Duodenal mucosa (tissue), 2 donors: ENCODE measurements at regions not wholly inside any gene's neighbourhood (a gene's known extent, or its start where the extent isn't known, plus 50 kb on each side); places are given as distances from the start of the nearest gene placed in this dataset.

Experiments
- H3K27ac ChIP-seq: one replicate; pipeline ENCODE4 v1.7.0; 2013; ENCODE audit warnings: low read depth, low read length
- H3K27me3 ChIP-seq, 2 donors: one replicate each; pipeline ENCODE4 v1.7.0; 2013; ENCODE audit warnings: low read length in 2 of 2, control low read depth in 1 of 2; ENCODE audit not compliant: insufficient read depth in 2 of 2, control insufficient read depth in 1 of 2
- H3K36me3 ChIP-seq, 2 donors: one replicate each; pipeline ENCODE4 v1.7.0; 2013; ENCODE audit warnings: low read length in 2 of 2, control low read depth in 1 of 2; ENCODE audit not compliant: insufficient read depth in 2 of 2, control insufficient read depth in 1 of 2
- H3K4me1 ChIP-seq, 2 donors: one replicate each; pipeline ENCODE4 v1.7.0; 2013; ENCODE audit warnings: low read length in 2 of 2, control low read depth in 1 of 2; ENCODE audit not compliant: insufficient read depth in 2 of 2, control insufficient read depth in 1 of 2
- H3K4me3 ChIP-seq, 2 donors: one replicate each; pipeline ENCODE4 v1.7.0; 2013; ENCODE audit warnings: low read length in 2 of 2, low read depth in 1 of 2
- H3K9ac ChIP-seq, 2 donors: one replicate each; pipeline ENCODE4 v1.7.0; 2013; ENCODE audit warnings: low read length in 2 of 2, low read depth in 1 of 2
- H3K9me3 ChIP-seq, 2 donors: one replicate each; pipeline ENCODE4 v1.7.0; 2013; ENCODE audit warnings: low read length in 2 of 2, control low read depth in 1 of 2; ENCODE audit not compliant: control insufficient read depth in 1 of 2

GRCh38 chr10:57988964-57989363 lies 278.7 kb downstream of the IPMK start:
- H3K4me1 ChIP-seq, result no peaks in the 10 kb centered on the region
- no peak overlapping the region for H3K4me3 ChIP-seq
- no peak overlapping the region for H3K9ac ChIP-seq
- H3K27ac ChIP-seq, result no peak overlapping the region
- H3K9me3 ChIP-seq, result no peaks in the 10 kb centered on the region
- no peaks in the 10 kb centered on the region for H3K36me3 ChIP-seq
- no peaks in the 10 kb centered on the region for H3K27me3 ChIP-seq

GRCh38 chr10:57987055-57987721 lies 280.5 kb downstream of the IPMK start:
- Histone ChIP-seq H3K4me3 (no peak overlapping the region), H3K9me3 (no peaks in the 10 kb centered on the region), H3K36me3 (no peaks in the 10 kb centered on the region), H3K4me1 (no peaks in the 10 kb centered on the region), H3K27me3 (no peaks in the 10 kb centered on the region), H3K27ac (no peak overlapping the region), H3K9ac (no peak overlapping the region)

- H3K27ac ChIP-seq, result no peak overlapping the region
- H3K9ac ChIP-seq, result no peak overlapping the region
- H3K4me3 ChIP-seq, result no peak overlapping the region
- no peaks in the 10 kb centered on the region for H3K9me3 ChIP-seq
- no peaks in the 10 kb centered on the region for H3K4me1 ChIP-seq
- no peaks in the 10 kb centered on the region for H3K27me3 ChIP-seq
- no peaks in the 10 kb centered on the region for H3K36me3 ChIP-seq
Observed at GRCh38 chr10:57986422-57986821, 281.3 kb downstream of the IPMK start.

- Histone ChIP-seq H3K27me3 (no peaks in the 10 kb centered on the region), H3K4me3 (no peak overlapping the region), H3K4me1 (no peaks in the 10 kb centered on the region), H3K9me3 (no peaks in the 10 kb centered on the region), H3K36me3 (no peaks in the 10 kb centered on the region), H3K9ac (no peak overlapping the region), H3K27ac (no peak overlapping the region)
Observed at GRCh38 chr10:57983281-57983791, 284.4 kb downstream of the IPMK start.

- no peak overlapping the region for H3K9ac ChIP-seq
- no peak overlapping the region for H3K27ac ChIP-seq
- no peak overlapping the region for H3K4me3 ChIP-seq
- H3K9me3 ChIP-seq, result no peaks in the 10 kb centered on the region
- no peaks in the 10 kb centered on the region for H3K36me3 ChIP-seq
- no peaks in the 10 kb centered on the region for H3K27me3 ChIP-seq
- no peaks in the 10 kb centered on the region for H3K4me1 ChIP-seq
Observed at GRCh38 chr10:57982091-57982490, 285.6 kb downstream of the IPMK start.

GRCh38 chr10:57979956-57980355 lies 287.7 kb downstream of the IPMK start:
- H3K4me1 ChIP-seq, result no peaks in the 10 kb centered on the region
- H3K27me3 ChIP-seq, result no peaks in the 10 kb centered on the region
- no peak overlapping the region for H3K4me3 ChIP-seq
- H3K27ac ChIP-seq, result no peak overlapping the region
- H3K36me3 ChIP-seq, result no peaks in the 10 kb centered on the region
- no peak overlapping the region for H3K9ac ChIP-seq
- no peaks in the 10 kb centered on the region for H3K9me3 ChIP-seq

GRCh38 chr10:57979491-57979890 lies 288.2 kb downstream of the IPMK start:
- H3K4me1 ChIP-seq, result no peaks in the 10 kb centered on the region
- no peak overlapping the region for H3K9ac ChIP-seq

GRCh38 chr10:57977262-57977661 lies 290.4 kb downstream of the IPMK start:
- no peaks in the 10 kb centered on the region for H3K27me3 ChIP-seq
- no peak overlapping the region for H3K27ac ChIP-seq
- no peaks in the 10 kb centered on the region for H3K36me3 ChIP-seq
- H3K9me3 ChIP-seq, result no peaks in the 10 kb centered on the region
- H3K9ac ChIP-seq, result no peak overlapping the region
- no peak overlapping the region for H3K4me3 ChIP-seq
- H3K4me1 ChIP-seq, result no peaks in the 10 kb centered on the region

More at GRCh38 chr10:57979491-57979890, 288.2 kb downstream of the IPMK start:
- Histone ChIP-seq H3K9me3 (no peaks in the 10 kb centered on the region), H3K36me3 (no peaks in the 10 kb centered on the region), H3K4me3 (no peak overlapping the region), H3K27ac (no peak overlapping the region), H3K27me3 (no peaks in the 10 kb centered on the region)

GRCh38 chr10:57973451-57973850 lies 294.2 kb downstream of the IPMK start:
- Histone ChIP-seq H3K4me3 (no peak overlapping the region), H3K36me3 (no peaks in the 10 kb centered on the region), H3K9me3 (no peaks in the 10 kb centered on the region)

GRCh38 chr10:57972783-57973182 lies 294.9 kb downstream of the IPMK start:
- no peaks in the 10 kb centered on the region for H3K27me3 ChIP-seq
- H3K4me3 ChIP-seq, result no peak overlapping the region
- H3K27ac ChIP-seq, result no peak overlapping the region
- H3K4me1 ChIP-seq, result no peaks in the 10 kb centered on the region
- no peak overlapping the region for H3K9ac ChIP-seq
- no peaks in the 10 kb centered on the region for H3K36me3 ChIP-seq
- H3K9me3 ChIP-seq, result no peaks in the 10 kb centered on the region

More at GRCh38 chr10:57973451-57973850, 294.2 kb downstream of the IPMK start:
- Histone ChIP-seq H3K27ac (no peak overlapping the region), H3K27me3 (no peaks in the 10 kb centered on the region), H3K9ac (no peak overlapping the region), H3K4me1 (no peaks in the 10 kb centered on the region)
